ENCODE measurements at regions not wholly inside any gene's neighbourhood (a gene's known extent, or its start where the extent isn't known, plus 50 kb on each side); places are given as distances from the start of the nearest gene placed in this dataset.

DNA sequence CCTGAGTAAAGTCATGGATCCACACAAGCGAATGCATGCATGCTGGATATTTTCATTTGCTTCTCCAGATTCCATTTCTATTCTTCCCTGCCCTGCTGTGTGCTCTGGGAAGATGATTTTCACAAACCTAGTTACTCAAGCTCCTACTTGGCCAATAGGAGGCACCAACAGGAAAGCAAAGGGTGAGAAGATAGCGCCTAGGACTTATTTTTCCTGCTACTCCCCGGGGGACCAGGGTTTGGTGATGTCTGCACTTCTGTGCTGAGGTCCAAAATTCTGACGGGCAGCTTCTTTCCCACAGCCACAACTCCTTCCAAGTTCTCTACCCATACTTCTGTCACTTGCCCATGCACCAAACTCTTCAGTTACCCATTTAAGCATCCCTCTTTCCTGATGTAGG lies 509.3 kb upstream of the TENM4 start:
- TF ChIP-seq, protein P1, sequence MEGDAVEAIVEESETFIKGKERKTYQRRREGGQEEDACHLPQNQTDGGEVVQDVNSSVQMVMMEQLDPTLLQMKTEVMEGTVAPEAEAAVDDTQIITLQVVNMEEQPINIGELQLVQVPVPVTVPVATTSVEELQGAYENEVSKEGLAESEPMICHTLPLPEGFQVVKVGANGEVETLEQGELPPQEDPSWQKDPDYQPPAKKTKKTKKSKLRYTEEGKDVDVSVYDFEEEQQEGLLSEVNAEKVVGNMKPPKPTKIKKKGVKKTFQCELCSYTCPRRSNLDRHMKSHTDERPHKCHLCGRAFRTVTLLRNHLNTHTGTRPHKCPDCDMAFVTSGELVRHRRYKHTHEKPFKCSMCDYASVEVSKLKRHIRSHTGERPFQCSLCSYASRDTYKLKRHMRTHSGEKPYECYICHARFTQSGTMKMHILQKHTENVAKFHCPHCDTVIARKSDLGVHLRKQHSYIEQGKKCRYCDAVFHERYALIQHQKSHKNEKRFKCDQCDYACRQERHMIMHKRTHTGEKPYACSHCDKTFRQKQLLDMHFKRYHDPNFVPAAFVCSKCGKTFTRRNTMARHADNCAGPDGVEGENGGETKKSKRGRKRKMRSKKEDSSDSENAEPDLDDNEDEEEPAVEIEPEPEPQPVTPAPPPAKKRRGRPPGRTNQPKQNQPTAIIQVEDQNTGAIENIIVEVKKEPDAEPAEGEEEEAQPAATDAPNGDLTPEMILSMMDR (IDR thresholded peaks at IDR 0.05; ENCODE audit: low read depth, low read length): no peak
- DNase-seq (ENCODE audit: extremely low read depth, low read depth): no peak

DNA sequence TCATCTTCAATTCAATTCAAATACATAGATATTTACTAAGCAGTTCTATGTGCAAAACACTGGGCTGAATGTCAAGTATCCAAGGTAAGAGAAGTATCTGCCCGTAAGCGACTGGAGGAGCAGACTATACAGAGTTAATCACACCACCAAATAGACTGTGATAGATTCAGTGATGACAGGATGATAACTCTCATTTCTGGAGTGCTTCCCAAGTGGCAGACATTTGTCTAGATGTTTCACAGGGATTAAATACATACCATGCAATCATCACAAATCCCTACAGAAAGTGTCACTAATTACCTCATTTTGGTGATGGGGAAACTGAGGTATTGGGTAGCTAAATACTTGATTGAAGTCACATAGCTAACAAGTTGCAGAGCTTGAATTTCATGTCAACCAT lies 508.7 kb upstream of the TENM4 start:
- DNase-seq (ENCODE audit: extremely low read depth, low read depth): no peak
- TF ChIP-seq, protein P1 (IDR thresholded peaks at IDR 0.05; ENCODE audit: low read depth, low read length): no peak

DNA sequence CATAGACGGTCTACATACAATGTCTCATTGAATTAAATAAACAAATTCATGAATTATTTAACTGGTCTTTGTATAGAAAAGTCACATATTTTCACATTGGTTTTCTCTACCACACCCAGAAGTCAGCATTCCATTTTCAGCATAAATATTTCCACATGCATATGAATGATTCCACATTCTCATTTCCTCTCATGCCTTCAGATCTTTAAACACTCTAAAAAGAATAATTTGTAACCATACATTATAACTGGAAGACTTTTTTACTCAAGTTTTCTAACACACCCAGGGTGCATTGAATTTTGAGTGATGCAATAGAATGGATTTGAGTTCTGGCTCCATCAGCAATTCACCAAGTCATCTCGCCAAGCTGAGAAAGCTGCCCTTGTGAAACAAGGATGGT lies 501.8 kb upstream of the TENM4 start:
- TF ChIP-seq, protein P1 (IDR thresholded peaks at IDR 0.05; ENCODE audit: low read depth, low read length): no peak
- DNase-seq (ENCODE audit: extremely low read depth, low read depth): no peak

DNA sequence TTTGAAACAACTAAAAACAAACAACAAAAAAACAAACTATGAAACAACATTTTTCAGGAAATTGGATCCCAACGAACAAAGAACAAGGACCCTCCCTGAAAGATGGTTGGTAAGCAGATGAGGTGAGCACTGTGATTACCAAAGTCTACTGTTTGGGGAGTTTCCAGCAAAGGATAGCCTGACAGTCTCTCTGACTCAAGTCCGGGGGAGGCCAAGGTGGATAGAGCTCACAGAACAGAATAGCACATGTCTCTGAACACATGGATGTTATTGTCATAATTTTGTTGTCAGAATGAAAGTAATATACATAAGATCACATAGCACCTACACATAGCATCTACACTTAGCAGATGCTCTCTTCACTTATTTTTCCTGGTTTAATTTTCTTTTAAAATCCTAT lies 501.3 kb upstream of the TENM4 start:
- DNase-seq (ENCODE audit: extremely low read depth, low read depth): no peak
- TF ChIP-seq, protein P1 (IDR thresholded peaks at IDR 0.05; ENCODE audit: low read depth, low read length): no peak

DNA sequence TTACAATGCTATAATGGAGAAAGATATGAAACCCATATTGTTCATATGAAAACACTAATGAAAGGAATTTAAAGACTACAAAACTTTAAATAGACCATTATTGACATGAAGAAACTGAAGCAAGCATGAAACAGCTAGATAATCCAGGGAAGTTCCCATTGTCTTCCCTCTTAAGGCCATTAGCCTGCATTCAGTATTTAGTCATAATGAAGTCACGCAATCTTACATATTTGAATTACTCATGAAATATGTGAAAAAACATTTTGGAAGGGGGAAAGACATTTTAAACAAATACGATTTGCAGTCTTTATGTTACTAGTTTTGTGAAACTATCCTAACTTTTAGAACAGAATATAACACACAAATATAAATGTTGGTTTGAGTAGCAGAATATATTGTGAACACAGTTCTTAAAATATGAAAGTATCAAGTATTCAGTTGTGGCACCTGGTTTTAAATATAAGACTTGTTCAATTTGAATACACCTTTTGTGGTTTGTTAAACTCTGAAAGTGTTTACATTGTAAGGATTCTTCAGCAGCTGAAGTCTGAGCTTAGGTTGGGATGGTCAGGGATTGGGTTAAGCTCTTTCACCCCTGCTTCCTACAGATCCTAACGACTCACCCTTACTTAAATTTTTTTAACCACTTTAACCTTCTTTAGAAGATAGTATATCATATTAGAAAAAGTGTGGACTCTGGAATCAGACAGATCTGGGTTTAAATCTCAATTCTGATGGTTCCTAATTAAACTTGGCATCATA lies 500.3 kb upstream of the TENM4 start:
- TF ChIP-seq, protein P1 (IDR thresholded peaks at IDR 0.05; ENCODE audit: low read depth, low read length): no peak
- no peak for DNase-seq (ENCODE audit: extremely low read depth, low read depth)

DNA sequence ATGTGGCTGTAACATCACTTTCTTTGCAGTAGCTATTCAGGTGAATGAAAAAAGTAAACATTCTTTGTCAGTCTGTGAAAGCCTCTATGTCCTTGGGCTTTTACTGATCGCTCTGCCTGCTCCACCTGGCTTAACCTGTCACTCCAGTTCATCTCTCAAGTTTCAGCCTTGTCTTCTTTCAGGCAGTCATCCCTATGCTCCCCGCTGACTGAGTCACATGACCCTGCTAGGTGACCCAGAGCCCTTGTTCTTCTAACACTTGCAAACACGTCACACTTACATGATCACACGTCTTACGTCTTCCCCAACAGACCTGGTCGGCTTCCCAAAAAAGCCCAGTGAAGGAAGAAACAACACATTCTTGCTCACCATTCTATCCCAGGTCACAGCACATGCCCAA lies 499.3 kb upstream of the TENM4 start:
- TF ChIP-seq, protein P1 (IDR thresholded peaks at IDR 0.05; ENCODE audit: low read depth, low read length): no peak
- no peak for DNase-seq (ENCODE audit: extremely low read depth, low read depth)

DNA sequence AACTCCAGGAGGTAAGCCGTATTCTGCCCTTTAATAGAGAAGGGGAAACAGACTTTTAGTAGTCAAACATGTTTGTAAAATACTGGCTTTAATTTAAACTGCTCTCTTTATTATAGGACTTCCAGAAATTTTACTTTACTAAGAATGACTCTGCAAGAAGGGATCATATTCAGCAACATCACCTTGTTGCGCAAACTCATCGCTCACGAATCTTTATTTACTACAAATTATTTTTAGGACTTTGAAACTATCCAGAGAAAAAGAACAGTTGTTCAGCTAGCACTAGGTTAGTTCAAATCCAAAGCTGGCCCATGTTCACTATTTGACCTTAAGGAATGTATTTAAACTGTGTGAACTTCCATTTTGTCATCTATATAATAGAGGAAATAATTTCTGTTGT lies 498.3 kb upstream of the TENM4 start:
- DNase-seq (ENCODE audit: extremely low read depth, low read depth): no peak
- TF ChIP-seq, protein P1 (IDR thresholded peaks at IDR 0.05; ENCODE audit: low read depth, low read length): no peak

All from AG09319 (cell line).